ENCODE measurements at regions not wholly inside any gene's neighbourhood (a gene's known extent, or its start where the extent isn't known, plus 50 kb on each side); places are given as distances from the start of the nearest gene placed in this dataset.
A peak's percentile ranks its signal among the peaks of the same experiment; 100 is the strongest.
"Not testable (repeated sequence)": the region's sequence is repeated elsewhere in the genome, so short reads cannot be mapped to it uniquely, and the experiment has no call there.

- no peak for DNase-seq (ENCODE audit: low spot score)
Measured at GRCh38 chr6:80636689-80637088, 530.2 kb downstream of the BCKDHB start.

GRCh38 chr6:80633412-80633811 is 526.9 kb downstream of the BCKDHB start:
- no peak for DNase-seq (ENCODE audit: low spot score)

GRCh38 chr6:80625405-80625804 is 518.9 kb downstream of the BCKDHB start:
- DNase-seq (ENCODE audit: low spot score) = no peak

GRCh38 chr6:80623066-80623815 is 516.8 kb downstream of the BCKDHB start:
- no peak for DNase-seq (ENCODE audit: low spot score)

- DNase-seq (ENCODE audit: low spot score) = no peak
Measured at GRCh38 chr6:80622641-80623040, 516.2 kb downstream of the BCKDHB start.

GRCh38 chr6:80618953-80619352 is 512.5 kb downstream of the BCKDHB start:
- no peak for DNase-seq (ENCODE audit: low spot score)

- DNase-seq (ENCODE audit: low spot score) = no peak
Measured at GRCh38 chr6:80610846-80611245, 504.4 kb downstream of the BCKDHB start.

GRCh38 chr6:80608881-80609280 is 502.4 kb downstream of the BCKDHB start:
- no peak for DNase-seq (ENCODE audit: low spot score)

GRCh38 chr6:80607811-80608391 is 501.4 kb downstream of the BCKDHB start:
- peak; percentile 60 for DNase-seq (ENCODE audit: low spot score)

- peak; percentile 51 for DNase-seq (ENCODE audit: low spot score)
Measured at GRCh38 chr6:80605165-80605989, 498.9 kb downstream of the BCKDHB start.

- DNase-seq (ENCODE audit: low spot score) = no peak
Measured at GRCh38 chr6:80603679-80604078, 497.2 kb downstream of the BCKDHB start.

GRCh38 chr6:80594461-80594860 is 488.0 kb downstream of the BCKDHB start:
- no peak for DNase-seq (ENCODE audit: low spot score)

- no peak for DNase-seq (ENCODE audit: low spot score)
Measured at GRCh38 chr6:80592436-80592835, 486.0 kb downstream of the BCKDHB start.

- DNase-seq (ENCODE audit: low spot score) = no peak
Measured at GRCh38 chr6:80586242-80586641, 479.8 kb downstream of the BCKDHB start.

- DNase-seq (ENCODE audit: low spot score) = no peak
Measured at GRCh38 chr6:80579391-80580023, 473.0 kb downstream of the BCKDHB start.

GRCh38 chr6:80573320-80573719 is 466.8 kb downstream of the BCKDHB start:
- DNase-seq (ENCODE audit: low spot score) = not testable (repeated sequence)

- no peak for DNase-seq (ENCODE audit: low spot score)
Measured at GRCh38 chr6:80566361-80566760, 459.9 kb downstream of the BCKDHB start.

GRCh38 chr6:80553071-80553740 is 446.7 kb downstream of the BCKDHB start:
- no peak for DNase-seq (ENCODE audit: low spot score)

GRCh38 chr6:80550748-80551147 is 444.3 kb downstream of the BCKDHB start:
- no peak for DNase-seq (ENCODE audit: low spot score)

GRCh38 chr6:80550281-80550680 is 443.8 kb downstream of the BCKDHB start:
- no peak for DNase-seq (ENCODE audit: low spot score)

GRCh38 chr6:80548532-80548931 is 442.1 kb downstream of the BCKDHB start:
- DNase-seq (ENCODE audit: low spot score) = no peak

- DNase-seq (ENCODE audit: low spot score) = no peak
Measured at GRCh38 chr6:80547827-80548226, 441.4 kb downstream of the BCKDHB start.
